ENCODE measurements at regions not wholly inside any gene's neighbourhood (a gene's known extent, or its start where the extent isn't known, plus 50 kb on each side); places are given as distances from the start of the nearest gene placed in this dataset.
"Not testable (repeated sequence)": the region's sequence is repeated elsewhere in the genome, so short reads cannot be mapped to it uniquely, and the experiment has no call there.

DNA sequence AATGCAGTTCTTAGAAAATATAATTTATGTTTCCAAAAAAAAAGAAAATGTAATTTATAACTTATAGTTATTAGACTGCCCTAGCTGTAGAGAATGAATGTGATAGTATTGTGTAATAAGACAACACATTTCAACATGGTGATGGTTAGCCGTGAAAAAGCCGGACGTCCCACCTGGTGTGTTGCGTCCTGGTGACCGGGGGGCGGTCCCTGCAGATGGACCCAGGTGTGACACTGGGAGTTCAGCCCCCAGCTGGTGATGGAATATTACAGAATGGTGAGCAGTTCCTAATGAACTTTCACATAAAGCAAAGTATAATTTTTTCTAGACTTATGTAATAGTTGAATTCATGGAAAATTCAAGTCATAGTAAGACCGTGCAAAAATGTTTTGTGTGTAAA, 132.8 kb downstream of the LAT start:
- TF ChIP-seq, protein P1, sequence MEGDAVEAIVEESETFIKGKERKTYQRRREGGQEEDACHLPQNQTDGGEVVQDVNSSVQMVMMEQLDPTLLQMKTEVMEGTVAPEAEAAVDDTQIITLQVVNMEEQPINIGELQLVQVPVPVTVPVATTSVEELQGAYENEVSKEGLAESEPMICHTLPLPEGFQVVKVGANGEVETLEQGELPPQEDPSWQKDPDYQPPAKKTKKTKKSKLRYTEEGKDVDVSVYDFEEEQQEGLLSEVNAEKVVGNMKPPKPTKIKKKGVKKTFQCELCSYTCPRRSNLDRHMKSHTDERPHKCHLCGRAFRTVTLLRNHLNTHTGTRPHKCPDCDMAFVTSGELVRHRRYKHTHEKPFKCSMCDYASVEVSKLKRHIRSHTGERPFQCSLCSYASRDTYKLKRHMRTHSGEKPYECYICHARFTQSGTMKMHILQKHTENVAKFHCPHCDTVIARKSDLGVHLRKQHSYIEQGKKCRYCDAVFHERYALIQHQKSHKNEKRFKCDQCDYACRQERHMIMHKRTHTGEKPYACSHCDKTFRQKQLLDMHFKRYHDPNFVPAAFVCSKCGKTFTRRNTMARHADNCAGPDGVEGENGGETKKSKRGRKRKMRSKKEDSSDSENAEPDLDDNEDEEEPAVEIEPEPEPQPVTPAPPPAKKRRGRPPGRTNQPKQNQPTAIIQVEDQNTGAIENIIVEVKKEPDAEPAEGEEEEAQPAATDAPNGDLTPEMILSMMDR (IDR thresholded peaks at IDR 0.05; ENCODE audit: insufficient read depth, low read length, poor library complexity, severe bottlenecking) = no peak
- H3K36me3 ChIP-seq (ENCODE audit: control insufficient read depth, insufficient read depth, low read length) = peaks cover 12% of the 10 kb centered on the region
- H3K4me3 ChIP-seq (replicated peaks; ENCODE audit: low read depth, low read length) = no peak overlapping the region
- H3K27me3 ChIP-seq (replicated peaks; ENCODE audit: control insufficient read depth, insufficient read depth, low read length) = no peaks in the 10 kb centered on the region
- no peak for DNase-seq (ENCODE audit: extremely low read depth, insufficient read length)

DNA sequence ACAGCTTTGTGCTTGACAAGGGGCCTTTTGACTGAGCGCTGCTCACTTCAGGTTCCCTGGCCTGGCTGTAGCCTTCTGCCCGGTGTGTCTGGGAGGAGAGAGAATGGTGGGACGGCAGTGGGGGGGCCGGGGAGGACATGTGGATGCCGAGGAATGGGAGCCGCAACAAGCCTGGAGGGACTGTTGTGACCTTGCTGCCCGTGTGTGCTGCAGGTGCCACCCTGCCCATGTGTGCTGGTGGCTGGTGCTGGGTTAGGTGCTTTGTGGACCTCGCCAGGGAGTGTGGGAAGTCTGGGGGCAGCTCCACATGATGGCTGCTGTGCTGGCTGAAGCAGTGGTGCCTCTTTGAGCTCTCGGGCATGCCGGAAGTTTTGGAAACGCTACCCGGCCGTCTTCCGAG, 132.1 kb downstream of the LAT start:
- no peak for DNase-seq (ENCODE audit: extremely low read depth, insufficient read length)
- TF ChIP-seq, protein P1 (IDR thresholded peaks at IDR 0.05; ENCODE audit: insufficient read depth, low read length, poor library complexity, severe bottlenecking) = no peak
- no peak overlapping the region for H3K4me3 ChIP-seq (replicated peaks; ENCODE audit: low read depth, low read length)
- no peaks in the 10 kb centered on the region for H3K27me3 ChIP-seq (replicated peaks; ENCODE audit: control insufficient read depth, insufficient read depth, low read length)
- H3K36me3 ChIP-seq (ENCODE audit: control insufficient read depth, insufficient read depth, low read length) = peaks cover 12% of the 10 kb centered on the region

DNA sequence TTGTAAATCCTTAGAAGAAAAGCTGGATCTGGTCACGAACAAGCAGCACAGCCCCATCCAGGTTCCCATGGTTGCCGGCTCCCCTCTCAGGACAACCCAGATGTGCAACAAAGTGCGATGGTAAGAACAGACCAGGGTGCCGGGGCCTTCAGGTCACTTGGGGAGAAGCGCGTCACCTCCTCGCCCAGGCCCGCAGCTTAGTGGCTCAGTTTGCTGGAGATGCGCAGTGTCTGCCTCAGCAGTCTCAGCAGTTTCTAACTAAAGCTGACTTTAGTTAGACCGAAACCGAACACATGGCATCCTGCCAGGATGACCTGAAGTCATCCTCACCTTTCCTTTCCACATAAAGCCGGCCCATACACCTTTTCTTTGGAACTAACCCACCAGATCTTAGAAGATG, 131.4 kb downstream of the LAT start:
- not testable (repeated sequence) for H3K27me3 ChIP-seq (replicated peaks; ENCODE audit: control insufficient read depth, insufficient read depth, low read length); H3K4me3 ChIP-seq (replicated peaks; ENCODE audit: low read depth, low read length); DNase-seq (ENCODE audit: extremely low read depth, insufficient read length)
- peaks cover 12% of the 10 kb centered on the region for H3K36me3 ChIP-seq (ENCODE audit: control insufficient read depth, insufficient read depth, low read length)

DNA sequence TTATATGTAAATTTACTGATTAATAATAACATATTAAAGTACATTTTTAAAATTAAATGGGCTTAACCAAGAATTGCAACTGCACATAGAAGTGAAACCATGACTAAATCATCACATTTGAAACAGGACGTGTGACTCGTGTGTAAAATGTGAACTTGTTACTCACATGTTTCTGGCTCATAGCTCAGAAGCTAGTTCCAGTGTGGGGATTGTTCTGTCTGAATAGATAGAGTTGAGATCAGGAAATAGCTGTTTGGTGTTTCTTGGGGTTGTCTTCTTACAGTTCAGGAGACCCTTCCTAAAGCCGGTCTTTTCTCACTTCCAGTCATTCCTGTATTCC, 130.9 kb downstream of the LAT start:
- DNase-seq (ENCODE audit: extremely low read depth, insufficient read length); H3K4me3 ChIP-seq (replicated peaks; ENCODE audit: low read depth, low read length); H3K27me3 ChIP-seq (replicated peaks; ENCODE audit: control insufficient read depth, insufficient read depth, low read length): not testable (repeated sequence)
- peaks cover 12% of the 10 kb centered on the region for H3K36me3 ChIP-seq (ENCODE audit: control insufficient read depth, insufficient read depth, low read length)

DNA sequence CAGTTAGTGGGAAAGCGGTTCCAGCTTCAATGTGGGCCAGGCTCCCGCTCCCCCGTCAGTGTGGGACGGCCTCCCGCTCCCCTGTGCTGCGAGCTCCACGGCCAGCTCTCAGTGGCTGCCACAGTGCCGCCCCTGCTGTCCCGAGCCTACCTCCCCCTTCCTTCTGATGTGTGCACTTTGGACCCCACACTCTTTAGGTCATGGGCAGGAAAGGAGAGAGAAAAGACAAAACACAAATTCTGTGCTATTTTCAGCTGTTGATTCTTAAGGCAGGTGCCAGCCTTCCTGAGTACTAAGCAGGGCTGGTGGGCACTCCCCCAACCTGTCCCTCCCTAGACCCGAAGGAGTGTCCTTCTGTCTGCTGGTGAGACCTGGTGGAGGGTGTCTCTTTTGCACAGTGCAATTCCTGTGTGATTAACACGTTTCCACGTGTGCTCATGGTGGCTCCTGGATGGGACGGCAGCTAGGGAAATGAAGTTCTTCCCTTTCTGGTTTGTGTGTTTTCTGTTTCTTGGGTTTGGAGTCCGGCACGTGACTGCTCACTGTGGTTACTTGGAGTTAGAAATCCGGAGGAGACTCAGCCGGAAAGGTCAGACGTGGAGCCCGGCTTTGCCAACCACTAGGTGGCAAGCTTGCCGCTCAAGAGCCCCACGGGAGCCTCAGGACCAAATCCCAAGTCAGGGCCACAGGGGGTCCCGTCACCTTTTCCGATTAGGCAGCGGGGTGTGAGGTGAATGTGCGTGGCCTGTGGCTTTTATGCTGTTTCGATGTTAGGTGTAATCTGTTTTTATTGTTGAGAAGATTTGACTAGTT, 130.3 kb downstream of the LAT start:
- not testable (repeated sequence) for DNase-seq (ENCODE audit: extremely low read depth, insufficient read length)

DNA sequence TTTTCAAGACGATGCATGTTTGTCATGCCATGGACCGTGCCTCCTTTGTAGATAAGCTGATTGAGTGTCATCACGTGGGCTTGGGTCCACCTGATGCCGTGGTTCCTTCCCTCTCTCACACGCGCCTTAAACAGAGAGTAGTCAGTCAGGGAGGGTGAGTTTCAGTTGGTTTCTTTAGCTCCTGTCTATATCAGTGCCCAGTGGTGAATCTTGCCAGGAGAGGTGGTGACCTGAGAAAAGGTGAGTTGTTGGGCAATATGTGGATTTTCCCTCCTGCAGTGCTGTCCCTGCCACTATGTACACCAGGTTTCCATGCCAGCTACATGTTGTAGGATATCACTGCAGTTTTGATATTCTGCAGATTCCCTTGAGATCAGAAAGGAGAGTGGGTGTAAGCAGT, 129.7 kb downstream of the LAT start:
- no peaks in the 10 kb centered on the region for H3K27me3 ChIP-seq (replicated peaks; ENCODE audit: control insufficient read depth, insufficient read depth, low read length)
- TF ChIP-seq, protein P1 (IDR thresholded peaks at IDR 0.05; ENCODE audit: insufficient read depth, low read length, poor library complexity, severe bottlenecking) = no peak
- peaks cover 12% of the 10 kb centered on the region for H3K36me3 ChIP-seq (ENCODE audit: control insufficient read depth, insufficient read depth, low read length)
- DNase-seq (ENCODE audit: extremely low read depth, insufficient read length) = no peak
- no peak overlapping the region for H3K4me3 ChIP-seq (replicated peaks; ENCODE audit: low read depth, low read length)

More for the DNA sequence above, 130.3 kb downstream of the LAT start:
- not testable (repeated sequence) for H3K4me3 ChIP-seq (replicated peaks; ENCODE audit: low read depth, low read length); H3K27me3 ChIP-seq (replicated peaks; ENCODE audit: control insufficient read depth, insufficient read depth, low read length)
- peaks cover 12% of the 10 kb centered on the region for H3K36me3 ChIP-seq (ENCODE audit: control insufficient read depth, insufficient read depth, low read length)
- TF ChIP-seq, protein P1 (IDR thresholded peaks at IDR 0.05; ENCODE audit: insufficient read depth, low read length, poor library complexity, severe bottlenecking) = peak; percentile 64

DNA sequence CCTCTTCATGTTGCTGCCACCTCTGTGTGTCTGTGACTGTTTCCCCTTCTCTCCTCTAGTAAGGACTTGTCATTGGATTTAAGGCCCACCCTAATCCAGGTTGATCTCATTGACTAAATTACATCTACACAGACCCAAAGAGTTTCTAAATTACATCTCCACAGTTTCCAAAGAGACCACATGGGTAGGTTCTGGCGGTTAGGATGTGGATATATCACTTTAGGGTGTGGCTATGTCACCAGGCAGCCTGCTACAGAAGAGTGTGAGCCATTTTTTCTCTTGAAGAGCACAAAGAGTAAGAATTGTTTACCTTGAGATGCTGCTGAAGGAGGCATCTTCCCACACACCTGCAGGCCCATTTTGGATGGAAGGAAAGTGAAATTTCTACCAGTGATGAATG, 128.6 kb downstream of the LAT start:
- not testable (repeated sequence) for H3K27me3 ChIP-seq (replicated peaks; ENCODE audit: control insufficient read depth, insufficient read depth, low read length); H3K4me3 ChIP-seq (replicated peaks; ENCODE audit: low read depth, low read length); DNase-seq (ENCODE audit: extremely low read depth, insufficient read length)
- H3K36me3 ChIP-seq (ENCODE audit: control insufficient read depth, insufficient read depth, low read length) = peaks cover 12% of the 10 kb centered on the region
